ENCODE measurements at regions not wholly inside any gene's neighbourhood (a gene's known extent, or its start where the extent isn't known, plus 50 kb on each side); places are given as distances from the start of the nearest gene placed in this dataset.

GRCh38 chr16:76724181-76724580 is 447.0 kb downstream of the CNTNAP4 start:
- intact Hi-C loops (cut with DNase I), result no loop called here
- Histone ChIP-seq H3K27me3 (ENCODE audit: control insufficient read depth, insufficient read depth) (no peaks in the 10 kb centered on the region), H3K4me3 (ENCODE audit: low read length) (no peak overlapping the region), H3K4me1 (ENCODE audit: control insufficient read depth, insufficient read depth, low read length) (no peaks in the 10 kb centered on the region), H3K9me3 (ENCODE audit: control insufficient read depth, low read length) (no peaks in the 10 kb centered on the region), H3K27ac (ENCODE audit: low read length) (no peak overlapping the region)
- no peak for ATAC-seq
- WGBS, result 87% methylated on average over 1 of the region's 1 CpG
- no peak for DNase-seq

- H3K9me3 ChIP-seq (ENCODE audit: control insufficient read depth, low read length), result no peaks in the 10 kb centered on the region
- intact Hi-C loops (cut with DNase I), result no loop called here
- DNase-seq (no peak), ATAC-seq (no peak)
- no peaks in the 10 kb centered on the region for H3K4me1 ChIP-seq (ENCODE audit: control insufficient read depth, insufficient read depth, low read length)
- no peak overlapping the region for H3K4me3 ChIP-seq (ENCODE audit: low read length)
- no peaks in the 10 kb centered on the region for H3K27me3 ChIP-seq (ENCODE audit: control insufficient read depth, insufficient read depth)
- WGBS, result 51% methylated on average over 1 of the region's 1 CpG
- H3K27ac ChIP-seq (ENCODE audit: low read length), result no peak overlapping the region
Measured at GRCh38 chr16:76729525-76729924, 452.3 kb downstream of the CNTNAP4 start.

- intact Hi-C loops (cut with DNase I), result no loop called here
- H3K4me3 ChIP-seq (ENCODE audit: low read length), result no peak overlapping the region
- H3K27me3 ChIP-seq (ENCODE audit: control insufficient read depth, insufficient read depth), result no peaks in the 10 kb centered on the region
- no peaks in the 10 kb centered on the region for H3K4me1 ChIP-seq (ENCODE audit: control insufficient read depth, insufficient read depth, low read length)
- DNase-seq, result no peak
- no peak overlapping the region for H3K27ac ChIP-seq (ENCODE audit: low read length)
- ATAC-seq, result no peak
- no peaks in the 10 kb centered on the region for H3K9me3 ChIP-seq (ENCODE audit: control insufficient read depth, low read length)
Measured at GRCh38 chr16:76732894-76733293, 455.7 kb downstream of the CNTNAP4 start.

GRCh38 chr16:76741623-76742022 is 449.4 kb upstream of the MON1B start:
- Histone ChIP-seq H3K27ac (ENCODE audit: low read length) (no peak overlapping the region), H3K27me3 (ENCODE audit: control insufficient read depth, insufficient read depth) (no peaks in the 10 kb centered on the region), H3K4me1 (ENCODE audit: control insufficient read depth, insufficient read depth, low read length) (no peaks in the 10 kb centered on the region), H3K9me3 (ENCODE audit: control insufficient read depth, low read length) (no peaks in the 10 kb centered on the region), H3K4me3 (ENCODE audit: low read length) (no peak overlapping the region)
- DNase-seq (no peak), ATAC-seq (no peak)
- 91% methylated on average over 4 of the region's 4 CpGs for WGBS
- intact Hi-C loops (cut with DNase I), result no loop called here

GRCh38 chr16:76748461-76749348 is 442.3 kb upstream of the MON1B start:
- no peak for ATAC-seq

GRCh38 chr16:76749780-76750375 is 441.1 kb upstream of the MON1B start:
- intact Hi-C loops (cut with DNase I), result no loop called here
- no peak overlapping the region for H3K4me3 ChIP-seq (ENCODE audit: low read length)
- DNase-seq (no peak), ATAC-seq (no peak)
- H3K9me3 ChIP-seq (ENCODE audit: control insufficient read depth, low read length), result no peaks in the 10 kb centered on the region
- H3K4me1 ChIP-seq (ENCODE audit: control insufficient read depth, insufficient read depth, low read length), result no peaks in the 10 kb centered on the region
- H3K27ac ChIP-seq (ENCODE audit: low read length), result no peak overlapping the region
- 91% methylated on average over 3 of the region's 3 CpGs for WGBS
- no peaks in the 10 kb centered on the region for H3K27me3 ChIP-seq (ENCODE audit: control insufficient read depth, insufficient read depth)

More at GRCh38 chr16:76748461-76749348, 442.3 kb upstream of the MON1B start:
- Histone ChIP-seq H3K4me3 (ENCODE audit: low read length) (no peak overlapping the region), H3K27ac (ENCODE audit: low read length) (no peak overlapping the region), H3K4me1 (ENCODE audit: control insufficient read depth, insufficient read depth, low read length) (no peaks in the 10 kb centered on the region), H3K9me3 (ENCODE audit: control insufficient read depth, low read length) (no peaks in the 10 kb centered on the region), H3K27me3 (ENCODE audit: control insufficient read depth, insufficient read depth) (no peaks in the 10 kb centered on the region)
- DNase-seq, result no peak
- intact Hi-C loops (cut with DNase I), result no loop called here
- WGBS, result 47% methylated on average over 3 of the region's 3 CpGs

GRCh38 chr16:76755496-76755895 is 435.5 kb upstream of the MON1B start:
- ATAC-seq (no peak), DNase-seq (no peak)
- Histone ChIP-seq H3K4me1 (ENCODE audit: control insufficient read depth, insufficient read depth, low read length) (no peaks in the 10 kb centered on the region), H3K27me3 (ENCODE audit: control insufficient read depth, insufficient read depth) (no peaks in the 10 kb centered on the region), H3K4me3 (ENCODE audit: low read length) (no peak overlapping the region), H3K27ac (ENCODE audit: low read length) (no peak overlapping the region), H3K9me3 (ENCODE audit: control insufficient read depth, low read length) (no peaks in the 10 kb centered on the region)
- 48% methylated on average over 3 of the region's 3 CpGs for WGBS
- intact Hi-C loops (cut with DNase I), result no loop called here

GRCh38 chr16:76756423-76756822 is 434.6 kb upstream of the MON1B start:
- Histone ChIP-seq H3K4me3 (ENCODE audit: low read length) (no peak overlapping the region), H3K9me3 (ENCODE audit: control insufficient read depth, low read length) (no peaks in the 10 kb centered on the region), H3K27ac (ENCODE audit: low read length) (no peak overlapping the region), H3K27me3 (ENCODE audit: control insufficient read depth, insufficient read depth) (no peaks in the 10 kb centered on the region), H3K4me1 (ENCODE audit: control insufficient read depth, insufficient read depth, low read length) (no peaks in the 10 kb centered on the region)
- no peak for ATAC-seq
- no peak for DNase-seq
- intact Hi-C loops (cut with DNase I), result no loop called here

- no peaks in the 10 kb centered on the region for H3K4me1 ChIP-seq (ENCODE audit: control insufficient read depth, insufficient read depth, low read length)
- no peaks in the 10 kb centered on the region for H3K27me3 ChIP-seq (ENCODE audit: control insufficient read depth, insufficient read depth)
- no peak overlapping the region for H3K27ac ChIP-seq (ENCODE audit: low read length)
- ATAC-seq, result no peak
- intact Hi-C loops (cut with DNase I), result no loop called here
- no peak overlapping the region for H3K4me3 ChIP-seq (ENCODE audit: low read length)
- DNase-seq, result no peak
- H3K9me3 ChIP-seq (ENCODE audit: control insufficient read depth, low read length), result no peaks in the 10 kb centered on the region
Measured at GRCh38 chr16:76756951-76757350, 434.0 kb upstream of the MON1B start.

GRCh38 chr16:76766538-76766937 is 424.5 kb upstream of the MON1B start:
- intact Hi-C loops (cut with DNase I), result no loop called here
- Histone ChIP-seq H3K4me3 (ENCODE audit: low read length) (no peak overlapping the region), H3K4me1 (ENCODE audit: control insufficient read depth, insufficient read depth, low read length) (no peaks in the 10 kb centered on the region), H3K27ac (ENCODE audit: low read length) (no peak overlapping the region), H3K27me3 (ENCODE audit: control insufficient read depth, insufficient read depth) (no peaks in the 10 kb centered on the region), H3K9me3 (ENCODE audit: control insufficient read depth, low read length) (no peaks in the 10 kb centered on the region)
- DNase-seq (no peak), ATAC-seq (no peak)

- no peaks in the 10 kb centered on the region for H3K4me1 ChIP-seq (ENCODE audit: control insufficient read depth, insufficient read depth, low read length)
- WGBS, result 93% methylated on average over 3 of the region's 3 CpGs
- H3K4me3 ChIP-seq (ENCODE audit: low read length), result no peak overlapping the region
- H3K27ac ChIP-seq (ENCODE audit: low read length), result no peak overlapping the region
- no peaks in the 10 kb centered on the region for H3K9me3 ChIP-seq (ENCODE audit: control insufficient read depth, low read length)
- intact Hi-C loops (cut with DNase I), result no loop called here
- DNase-seq, result no peak
- H3K27me3 ChIP-seq (ENCODE audit: control insufficient read depth, insufficient read depth), result no peaks in the 10 kb centered on the region
- no peak for ATAC-seq
Measured at GRCh38 chr16:76768316-76768715, 422.7 kb upstream of the MON1B start.
